Panc1 (cell line): ENCODE measurements at regions not wholly inside any gene's neighbourhood (a gene's known extent, or its start where the extent isn't known, plus 50 kb on each side); places are given as distances from the start of the nearest gene placed in this dataset.
"Not testable (repeated sequence)": the region's sequence is repeated elsewhere in the genome, so short reads cannot be mapped to it uniquely, and the experiment has no call there.

Experiments
- ATAC-seq: fragments of 200-7000 bp; cut with Tn5 transposase; 2 replicates; pipeline ENCODE4 v1.9.1; 2020; ENCODE audit warnings: mild to moderate bottlenecking, moderate library complexity
- BruUV-seq: library from RNA; stranded (reverse); fragments of 400-500 nt; replicated peaks from 2 replicates; lab custom pipeline; 2021; lab: Mats Ljungman, UMichigan
- CTCF ChIA-PET: fragments of 300-600 bp; sonication (Branson Sonifier 250); formaldehyde crosslinking; loops from one replicate; lab custom pipeline; 2022; ENCODE audit warnings: antibody characterized with exemption; lab: Charles Lee
- POLR2A ChIA-PET: fragments of 300-600 bp; sonication (Branson Sonifier 250); formaldehyde crosslinking; loops from one replicate; lab custom pipeline; 2022; ENCODE audit warnings: antibody characterized with exemption; lab: Charles Lee
- DNase-seq: peaks from one replicate; pipeline ENCODE4 v3.0.0-alpha.2; 2010; ENCODE audit warnings: low read depth, low spot score
- H3K27ac ChIP-seq: 2 replicates; pipeline ENCODE4 v1.5.1; 2011; ENCODE audit warnings: mild to moderate bottlenecking, low read length, inconsistent platforms
- H3K27me3 ChIP-seq: fragments of 200-500 bp; sonication (Bioruptor generic); 2 replicates; pipeline ENCODE4 v1.6.0; 2014; ENCODE audit warnings: low read length, inconsistent platforms; ENCODE audit not compliant: control insufficient read depth, insufficient read depth
- H3K36me3 ChIP-seq: fragments of 200-500 bp; sonication (Bioruptor generic); 2 replicates; pipeline ENCODE4 v1.5.1; 2014; ENCODE audit warnings: inconsistent platforms, mild to moderate bottlenecking, low read length, moderate library complexity; ENCODE audit not compliant: control insufficient read depth, insufficient read depth
- H3K4me1 ChIP-seq: 2 replicates; pipeline ENCODE4 v1.5.1; 2011; ENCODE audit warnings: inconsistent platforms, mild to moderate bottlenecking, low read length, moderate library complexity; ENCODE audit not compliant: control insufficient read depth, insufficient read depth
- H3K4me3 ChIP-seq, 2 experiments: 2 replicates each; pipeline ENCODE4 v1.5.1; 2011 to 2012; ENCODE audit warnings: low read depth in 2 of 2, low read length in 2 of 2, mild to moderate bottlenecking in 2 of 2, inconsistent platforms in 1 of 2, moderate library complexity in 1 of 2
- H3K9me3 ChIP-seq: fragments of 200-500 bp; sonication (Bioruptor generic); 2 replicates; pipeline ENCODE4 v1.5.1; 2014; ENCODE audit warnings: low read depth, mild to moderate bottlenecking, inconsistent platforms, low read length, moderate library complexity; ENCODE audit not compliant: control insufficient read depth, insufficient read depth
- POLR2AphosphoS5 ChIP-seq: IDR thresholded peaks from 2 replicates; pipeline ENCODE4 v1.6.1; 2012; ENCODE audit warnings: mild to moderate bottlenecking, low read depth, low read length, moderate library complexity
- REST ChIP-seq, 2 experiments: IDR thresholded peaks; 2 replicates each; pipeline ENCODE4 v1.6.1; 2011 to 2012; ENCODE audit warnings: low read depth in 2 of 2, control low read depth in 1 of 2, low read length in 1 of 2, mild to moderate bottlenecking in 1 of 2, moderate library complexity in 1 of 2; ENCODE audit not compliant: insufficient read depth in 1 of 2
- SIN3A ChIP-seq: IDR thresholded peaks from 2 replicates; pipeline ENCODE4 v1.6.1; 2012; ENCODE audit warnings: low read depth, mild to moderate bottlenecking, low read length, moderate library complexity, borderline replicate concordance; ENCODE audit not compliant: insufficient read depth
- TCF7L2 ChIP-seq: IDR thresholded peaks from 2 replicates; pipeline ENCODE4 v1.6.1; 2011; ENCODE audit warnings: mild to moderate bottlenecking, low read depth, low read length, inconsistent platforms
- in situ Hi-C: cut with HindIII; loops from 2 replicates; pipeline ENCODE4 v1.10.0; 2016; ENCODE audit warnings: low sequenced_read_pairs, low pct_unique_long_range_greater_than_20kb
- intact Hi-C: fragments of 100-400 bp; cut with micrococcal nuclease; formaldehyde crosslinking; loops from one replicate; pipeline ENCODE4 v1.10.0; 2022; ENCODE audit not compliant: unreplicated experiment
- TF ChIP-seq, protein P1 (sequence below): fragments of 450-650 bp; IDR thresholded peaks from 2 replicates; pipeline ENCODE4 v1.5.1; 2017; ENCODE audit warnings: mild to moderate bottlenecking

- H3K27ac ChIP-seq = no peak overlapping the region
- no peaks in the 10 kb centered on the region for H3K4me1 ChIP-seq
- no peak overlapping the region for H3K4me3 ChIP-seq
- no peak for DNase-seq
- H3K9me3 ChIP-seq = no peaks in the 10 kb centered on the region
- intact Hi-C loops = no loop called here
- no TSS peak for BruUV-seq
- no peaks in the 10 kb centered on the region for H3K27me3 ChIP-seq
- no peak for TF ChIP-seq SIN3A
- TF ChIP-seq, protein P1, sequence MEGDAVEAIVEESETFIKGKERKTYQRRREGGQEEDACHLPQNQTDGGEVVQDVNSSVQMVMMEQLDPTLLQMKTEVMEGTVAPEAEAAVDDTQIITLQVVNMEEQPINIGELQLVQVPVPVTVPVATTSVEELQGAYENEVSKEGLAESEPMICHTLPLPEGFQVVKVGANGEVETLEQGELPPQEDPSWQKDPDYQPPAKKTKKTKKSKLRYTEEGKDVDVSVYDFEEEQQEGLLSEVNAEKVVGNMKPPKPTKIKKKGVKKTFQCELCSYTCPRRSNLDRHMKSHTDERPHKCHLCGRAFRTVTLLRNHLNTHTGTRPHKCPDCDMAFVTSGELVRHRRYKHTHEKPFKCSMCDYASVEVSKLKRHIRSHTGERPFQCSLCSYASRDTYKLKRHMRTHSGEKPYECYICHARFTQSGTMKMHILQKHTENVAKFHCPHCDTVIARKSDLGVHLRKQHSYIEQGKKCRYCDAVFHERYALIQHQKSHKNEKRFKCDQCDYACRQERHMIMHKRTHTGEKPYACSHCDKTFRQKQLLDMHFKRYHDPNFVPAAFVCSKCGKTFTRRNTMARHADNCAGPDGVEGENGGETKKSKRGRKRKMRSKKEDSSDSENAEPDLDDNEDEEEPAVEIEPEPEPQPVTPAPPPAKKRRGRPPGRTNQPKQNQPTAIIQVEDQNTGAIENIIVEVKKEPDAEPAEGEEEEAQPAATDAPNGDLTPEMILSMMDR = no peak
- TF ChIP-seq POLR2AphosphoS5 = no peak
- no peak for TF ChIP-seq TCF7L2
- no peak for TF ChIP-seq REST (IDR thresholded peaks at IDR 0.05; ENCODE audit: insufficient read depth in 1 of 2, low read depth in 2 of 2, low read length in 1 of 2)
- in situ Hi-C loops = no loop called here
- no peak for ATAC-seq
- ChIA-PET POLR2A (no interaction called here), CTCF (no interaction called here)
- H3K36me3 ChIP-seq = no peaks in the 10 kb centered on the region
Observed at GRCh38 chr12:90794212-90794611, 160.8 kb downstream of the CCER1 start.

GRCh38 chr12:90792718-90793117, 162.3 kb downstream of the CCER1 start:
- POLR2A ChIA-PET, DNase-seq, H3K4me3 ChIP-seq, H3K27me3 ChIP-seq, H3K9me3 ChIP-seq, H3K27ac ChIP-seq, H3K4me1 ChIP-seq, ATAC-seq, CTCF ChIA-PET, intact Hi-C loops, in situ Hi-C loops, H3K36me3 ChIP-seq, BruUV-seq: not testable (repeated sequence)

DNA sequence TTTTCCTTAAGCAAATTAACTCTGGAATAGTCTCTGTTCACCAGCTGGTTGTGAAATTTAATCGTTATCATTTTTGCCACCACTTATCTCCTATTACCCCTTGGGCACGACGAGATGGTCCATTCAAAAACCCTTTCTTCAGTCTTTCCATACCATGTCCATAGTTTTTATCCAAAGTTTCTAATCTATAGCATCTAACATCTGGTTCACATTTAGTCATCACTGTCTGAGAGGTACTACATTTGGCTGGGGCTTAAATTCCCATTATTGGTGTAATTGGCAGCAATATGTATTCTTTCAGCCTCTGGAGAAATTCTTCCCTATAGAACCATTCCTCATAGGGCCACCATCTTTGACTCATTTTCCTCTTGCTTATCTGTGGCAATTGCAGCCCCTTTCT, 163.5 kb downstream of the CCER1 start:
- Histone ChIP-seq H3K4me1 (no peaks in the 10 kb centered on the region), H3K36me3 (no peaks in the 10 kb centered on the region), H3K27ac (no peak overlapping the region), H3K9me3 (no peaks in the 10 kb centered on the region), H3K27me3 (no peaks in the 10 kb centered on the region), H3K4me3 (no peak overlapping the region)
- POLR2A ChIA-PET = no interaction called here
- CTCF ChIA-PET = no interaction called here
- TF ChIP-seq, protein P1 = no peak
- TF ChIP-seq REST (IDR thresholded peaks at IDR 0.05; ENCODE audit: insufficient read depth in 1 of 2, low read depth in 2 of 2, low read length in 1 of 2) = no peak
- TF ChIP-seq TCF7L2 = no peak
- TF ChIP-seq POLR2AphosphoS5 = no peak
- no peak for TF ChIP-seq SIN3A
- intact Hi-C loops = no loop called here
- ATAC-seq (no peak), DNase-seq (no peak)
- in situ Hi-C loops = no loop called here
- no TSS peak for BruUV-seq
